NCI-H82 treated with DMSO at 0.1 percent for 48 hours (cell line): ENCODE measurements at regions not wholly inside any gene's neighbourhood (a gene's known extent, or its start where the extent isn't known, plus 50 kb on each side); places are given as distances from the start of the nearest gene placed in this dataset.
"Not testable (repeated sequence)": the region's sequence is repeated elsewhere in the genome, so short reads cannot be mapped to it uniquely, and the experiment has no call there.

Source experiments
- DNase-seq: peaks from one replicate; lab custom pipeline; 2025; ENCODE audit not compliant: unreplicated experiment; lab: John Stamatoyannopoulos, UW

DNA sequence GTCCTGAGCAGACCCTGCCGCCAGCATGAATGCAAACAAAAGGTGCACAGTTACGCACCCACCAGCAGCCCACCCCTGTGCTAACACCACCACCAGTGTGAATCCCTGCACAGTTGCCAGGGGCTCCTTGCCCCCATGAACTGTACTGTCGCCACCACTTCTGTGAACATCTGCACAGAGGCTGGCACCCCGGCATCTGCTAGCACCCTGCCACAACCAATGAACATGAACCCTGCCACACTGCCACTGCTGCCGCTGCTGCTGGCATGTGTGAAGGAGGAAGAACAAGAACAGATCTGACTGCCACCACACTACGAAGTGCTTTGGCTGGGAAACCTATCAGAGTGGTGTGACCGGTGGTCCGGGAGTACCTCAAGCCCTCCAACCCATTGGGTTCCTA lies 261.3 kb downstream of the PARM1 start:
- DNase-seq, result no peak

- DNase-seq, result not testable (repeated sequence)
These were observed 259.3 kb downstream of the PARM1 start for GRCh38 chr4:75192182-75192581.

GRCh38 chr4:75189711-75190335 lies 256.9 kb downstream of the PARM1 start:
- DNase-seq, result no peak

DNA sequence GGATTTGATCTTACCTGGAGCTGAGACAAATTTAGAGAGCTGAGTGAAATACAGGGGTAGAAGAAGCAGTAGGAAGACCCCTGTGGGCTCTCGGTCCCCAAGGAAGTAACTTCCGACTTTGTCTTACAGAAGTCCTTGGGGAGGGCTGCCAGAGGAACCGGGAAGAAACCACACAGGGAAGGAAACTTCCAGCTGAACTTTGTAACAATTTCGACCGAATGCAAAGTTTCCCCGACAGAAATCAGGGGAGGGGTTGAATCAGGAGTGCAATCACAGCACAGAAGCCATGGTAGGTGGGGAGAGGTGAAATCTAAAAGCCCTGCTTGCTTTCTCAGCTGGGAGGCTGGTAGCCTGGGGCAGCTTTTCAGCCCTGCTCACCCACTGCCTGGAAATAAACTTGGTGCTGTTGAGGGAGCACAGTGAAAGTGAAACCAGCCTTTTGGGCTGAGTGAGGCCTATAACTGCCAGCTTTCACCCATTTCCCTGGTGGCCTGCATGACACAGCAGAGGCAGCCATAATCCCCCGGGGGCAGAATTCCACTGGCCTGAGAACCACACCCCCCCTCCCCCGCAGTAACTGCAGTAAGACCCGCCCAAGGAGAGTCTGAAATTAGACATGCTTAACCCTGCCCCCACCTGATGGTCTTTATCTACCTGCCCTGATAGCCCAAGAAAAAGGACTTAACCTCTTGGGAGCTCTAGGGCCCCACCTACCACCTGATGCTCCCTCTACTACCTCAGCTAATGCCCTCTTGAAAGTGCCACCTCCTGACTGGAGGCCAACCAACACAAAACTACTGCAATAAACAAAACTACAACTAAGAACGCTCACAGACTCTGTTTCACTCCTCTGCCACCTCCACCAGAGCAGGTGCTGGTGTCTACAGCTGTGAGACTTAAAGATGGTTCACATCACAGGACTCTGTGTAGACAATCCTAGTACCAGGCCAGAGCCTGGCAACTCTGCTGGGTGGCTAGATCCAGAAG lies 248.2 kb downstream of the PARM1 start:
- no peak for DNase-seq

GRCh38 chr4:75180217-75180616 lies 247.3 kb downstream of the PARM1 start:
- DNase-seq, result no peak

- no peak for DNase-seq
These were observed 246.6 kb downstream of the PARM1 start for GRCh38 chr4:75179510-75179909.

DNA sequence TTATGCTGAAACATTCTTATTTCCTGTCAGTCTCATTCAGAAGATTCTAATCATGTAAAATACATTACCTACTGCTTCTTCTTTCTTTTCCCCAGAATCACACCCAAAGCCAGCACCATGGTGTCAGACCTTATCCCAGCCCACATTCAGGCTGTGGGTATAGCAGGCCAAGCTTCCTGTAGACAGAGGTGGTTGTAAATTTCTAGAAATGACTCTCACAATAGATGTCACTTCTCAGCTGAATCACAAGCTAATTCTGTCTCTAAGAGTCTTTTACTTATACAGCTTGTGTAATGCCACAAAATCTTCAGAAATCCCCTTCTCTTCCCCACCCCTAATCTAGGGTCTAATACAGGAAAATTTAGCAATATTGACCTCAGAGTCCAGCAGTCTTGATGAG lies 239.6 kb downstream of the PARM1 start:
- no peak for DNase-seq

DNA sequence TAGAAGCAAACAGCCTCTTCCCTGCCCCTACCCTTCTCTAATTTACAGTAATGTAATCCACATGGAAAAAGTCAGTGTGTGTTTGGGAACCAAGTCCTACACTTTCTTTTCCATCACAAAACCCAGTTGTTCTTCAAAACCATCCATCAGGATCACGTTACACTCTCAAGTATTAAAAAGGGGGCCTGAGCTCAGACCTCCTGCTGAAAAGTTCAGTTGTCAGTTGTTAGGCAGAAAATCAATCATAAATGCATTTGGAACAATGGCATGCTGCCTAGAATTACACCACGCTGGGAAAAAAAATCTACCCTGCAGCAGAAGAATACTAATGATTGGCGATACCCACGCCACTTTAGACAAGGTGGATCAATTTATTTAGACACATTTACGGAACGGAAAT lies 236.5 kb downstream of the PARM1 start:
- DNase-seq, result no peak

GRCh38 chr4:75169020-75169419 lies 236.1 kb downstream of the PARM1 start:
- DNase-seq, result no peak

DNA sequence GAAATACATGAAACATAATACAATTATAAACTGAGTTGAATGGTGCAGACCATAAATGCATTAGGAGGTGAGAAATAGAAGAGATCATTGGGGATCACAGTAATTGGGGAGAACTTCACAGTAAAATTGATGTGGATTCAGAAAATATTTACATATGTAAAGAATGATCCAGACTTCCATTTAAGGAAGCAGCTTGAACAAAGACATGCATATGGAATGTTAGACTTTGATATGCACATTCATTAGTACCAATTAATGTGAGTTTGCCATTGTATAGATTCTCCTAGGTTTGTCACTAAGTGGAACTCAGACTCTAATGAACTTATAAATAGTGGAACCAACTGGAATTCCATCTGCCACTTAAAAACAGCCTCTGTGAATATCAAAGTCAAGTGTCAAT lies 235.6 kb downstream of the PARM1 start:
- no peak for DNase-seq

- DNase-seq, result not testable (repeated sequence)
These were observed 232.2 kb downstream of the PARM1 start for GRCh38 chr4:75165100-75165499.

DNA sequence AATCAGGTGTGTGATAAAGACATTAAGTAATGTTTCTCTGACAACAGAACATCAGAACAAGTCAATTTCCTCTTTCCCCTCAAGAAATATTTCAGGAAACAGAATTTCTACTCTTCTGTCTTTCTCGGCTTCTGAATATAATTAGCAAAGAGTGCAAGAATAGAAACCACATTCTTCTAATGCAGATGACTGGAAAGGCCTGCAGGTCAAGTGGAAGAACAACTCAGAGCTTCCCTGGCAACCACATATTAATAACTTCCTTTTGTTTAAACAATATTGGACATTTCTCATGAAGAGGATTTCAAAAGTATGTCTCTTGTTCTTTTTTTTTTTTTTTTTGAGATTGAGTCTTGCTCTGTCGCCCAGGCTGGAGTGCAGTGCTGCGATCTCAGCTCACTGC lies 225.5 kb downstream of the PARM1 start:
- DNase-seq, result no peak

- no peak for DNase-seq
These were observed 222.1 kb downstream of the PARM1 start for GRCh38 chr4:75154994-75155393.

- DNase-seq, result no peak
These were observed 213.3 kb downstream of the PARM1 start for GRCh38 chr4:75146223-75146622.

DNA sequence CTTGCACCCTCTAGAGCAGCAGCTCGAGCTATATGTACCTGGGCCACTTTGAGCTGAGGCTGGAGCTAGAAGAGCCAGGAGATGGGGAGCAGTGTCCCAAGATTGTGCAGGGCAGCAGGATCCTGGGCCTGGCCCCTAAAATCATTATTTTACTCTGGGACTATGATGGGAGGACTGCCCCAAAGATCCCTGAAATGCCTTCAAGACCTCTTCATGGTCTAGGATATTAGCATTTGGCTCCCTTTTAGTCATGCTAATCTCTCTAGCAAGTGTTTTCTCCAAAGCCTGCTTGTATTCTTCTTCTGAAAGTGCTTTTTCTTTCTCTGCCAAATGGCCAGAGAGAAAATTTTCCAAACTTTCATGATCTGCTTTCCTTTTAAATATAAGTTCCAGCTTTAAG lies 211.6 kb downstream of the PARM1 start:
- DNase-seq, result no peak

DNA sequence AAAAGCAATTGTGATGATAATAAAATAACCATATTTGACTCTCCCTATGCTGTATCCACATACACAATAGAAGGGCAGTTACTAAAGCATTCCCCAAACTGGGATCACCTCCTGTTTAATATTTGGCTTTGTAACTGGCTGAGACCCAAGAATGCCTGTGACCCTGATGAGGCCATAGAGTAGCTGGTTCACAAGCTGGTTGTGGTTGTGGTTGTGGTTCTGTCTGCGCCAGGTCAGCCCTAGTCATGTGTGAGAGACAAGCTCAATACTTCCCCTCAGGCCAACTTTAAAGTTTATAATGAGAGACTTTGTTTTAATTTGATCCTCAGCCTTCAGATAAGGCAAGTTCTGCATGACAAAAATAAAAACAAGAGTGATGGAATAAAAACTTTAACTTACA lies 209.9 kb downstream of the PARM1 start:
- no peak for DNase-seq

DNA sequence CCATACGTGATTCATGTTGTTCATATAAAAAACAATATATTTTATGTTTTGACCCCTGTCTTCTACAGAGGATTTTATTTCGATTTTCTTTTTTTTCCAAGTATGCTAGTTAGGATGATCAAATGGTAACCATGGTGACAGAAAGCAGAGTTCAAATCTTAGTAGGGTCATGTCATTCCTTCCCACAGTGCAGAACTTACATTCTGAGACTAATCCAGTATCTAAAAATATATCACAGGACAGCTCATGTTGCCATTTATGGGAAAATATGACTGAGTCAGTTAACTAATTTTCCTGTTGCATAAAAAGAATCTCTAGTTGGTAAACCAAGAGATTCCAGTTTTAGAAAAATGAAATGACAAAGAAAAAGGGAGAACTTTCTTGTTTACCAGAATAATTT lies 209.5 kb downstream of the PARM1 start:
- no peak for DNase-seq

DNA sequence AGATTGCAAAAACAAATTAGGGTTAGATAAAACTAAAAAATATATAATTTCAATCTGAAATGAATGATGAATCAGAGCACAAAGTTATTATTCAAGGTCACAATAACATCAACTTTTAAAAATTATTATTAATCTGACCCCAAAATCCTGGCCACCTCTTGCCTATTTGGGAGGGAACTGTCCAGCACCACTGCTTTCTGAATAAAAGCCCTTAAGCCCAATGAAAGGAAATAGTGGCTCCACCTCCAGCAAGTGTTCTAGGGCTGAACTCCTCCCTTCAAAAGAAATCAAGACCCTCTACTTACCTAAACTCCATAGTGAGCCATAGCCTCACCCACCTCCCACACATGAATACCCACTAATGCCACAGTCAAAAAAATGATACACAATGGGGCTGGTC lies 208.2 kb downstream of the PARM1 start:
- no peak for DNase-seq

- no peak for DNase-seq
These were observed 204.4 kb downstream of the PARM1 start for GRCh38 chr4:75137302-75137701.

DNA sequence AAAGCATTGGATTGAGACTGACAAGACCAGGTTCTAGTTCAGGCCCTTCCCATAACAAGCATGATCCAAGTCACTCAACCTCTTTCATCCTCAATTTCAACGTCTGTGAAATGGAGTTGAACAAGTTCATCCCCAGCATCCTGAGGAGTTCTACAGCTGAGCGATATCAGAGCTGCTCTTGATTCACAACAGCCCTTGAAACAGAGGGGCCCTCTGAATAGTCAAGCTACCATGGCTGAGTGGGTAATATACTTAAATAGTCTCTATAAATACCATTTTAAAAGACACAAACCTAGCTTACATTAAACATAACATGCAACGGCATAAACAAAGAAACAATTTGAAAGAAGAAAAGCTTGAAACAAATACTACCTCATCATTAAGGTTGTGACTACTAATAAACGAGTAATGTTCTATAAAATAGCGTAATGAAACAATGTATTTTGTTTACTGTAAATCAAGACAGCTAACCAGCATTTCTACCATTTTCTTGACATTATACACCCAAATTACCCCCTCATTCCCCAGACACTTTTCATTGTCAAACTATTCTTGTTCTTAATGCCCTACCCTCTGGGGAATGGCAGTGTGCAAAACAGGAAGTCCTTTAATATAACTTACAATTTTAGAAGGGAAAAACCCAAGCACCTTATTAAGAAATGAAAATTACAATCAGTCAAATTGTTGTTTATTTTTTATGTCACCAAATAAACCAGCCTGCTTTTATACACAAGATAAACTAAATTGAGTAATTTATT lies 202.3 kb downstream of the PARM1 start:
- DNase-seq, result no peak

GRCh38 chr4:75126870-75127269 lies 194.0 kb downstream of the PARM1 start:
- not testable (repeated sequence) for DNase-seq

- DNase-seq, result no peak
These were observed 193.1 kb downstream of the PARM1 start for GRCh38 chr4:75126058-75126457.
